MM.1S (cell line): ENCODE measurements at regions not wholly inside any gene's neighbourhood (a gene's known extent, or its start where the extent isn't known, plus 50 kb on each side); places are given as distances from the start of the nearest gene placed in this dataset.

Experiments
- DNase-seq: peaks from one replicate; pipeline ENCODE4 v3.0.0-alpha.2; 2015
- H2AFZ ChIP-seq: fragments of 300-600 bp; sonication (generic); 2 replicates; pipeline ENCODE4 v1.6.0; 2016; ENCODE audit warnings: antibody characterized with exemption, low read length
- H3F3A ChIP-seq: fragments of 300-600 bp; sonication (generic); 2 replicates; pipeline ENCODE4 v1.6.1; 2016; ENCODE audit warnings: mild to moderate bottlenecking, antibody characterized with exemption, low read length, moderate library complexity, mixed read lengths; ENCODE audit not compliant: insufficient read depth
- H3K27ac ChIP-seq: fragments of 300-600 bp; sonication (generic); 2 replicates; pipeline ENCODE4 v1.5.1; 2016; ENCODE audit warnings: mild to moderate bottlenecking, low read length
- H3K27me3 ChIP-seq: fragments of 300-600 bp; sonication (generic); replicated peaks from 2 replicates; pipeline ENCODE4 v1.6.0; 2016; ENCODE audit warnings: low read length; ENCODE audit not compliant: insufficient read depth
- H3K36me3 ChIP-seq: fragments of 300-600 bp; sonication (generic); replicated peaks from 2 replicates; pipeline ENCODE4 v1.6.1; 2016; ENCODE audit warnings: mild to moderate bottlenecking, low read length, mixed read lengths; ENCODE audit not compliant: insufficient read depth
- H3K4me1 ChIP-seq: fragments of 300-600 bp; sonication (generic); 2 replicates; pipeline ENCODE4 v1.6.1; 2016; ENCODE audit warnings: low read length, mixed read lengths
- H3K4me2 ChIP-seq: fragments of 300-600 bp; sonication (generic); 2 replicates; pipeline ENCODE4 v1.6.0; 2016; ENCODE audit warnings: low read depth, low read length
- H3K4me3 ChIP-seq: fragments of 300-600 bp; sonication (generic); 2 replicates; pipeline ENCODE4 v1.5.1; 2016; ENCODE audit warnings: low read length, mixed read lengths
- H3K79me2 ChIP-seq: fragments of 300-600 bp; sonication (generic); 2 replicates; pipeline ENCODE4 v1.6.1; 2016; ENCODE audit warnings: mixed run types, low read length, mixed read lengths
- H3K9ac ChIP-seq: fragments of 300-600 bp; sonication (generic); 2 replicates; pipeline ENCODE4 v1.6.1; 2016; ENCODE audit warnings: low read length, mixed read lengths
- H3K9me2 ChIP-seq: fragments of 300-600 bp; sonication (generic); replicated peaks from 2 replicates; pipeline ENCODE4 v1.6.1; 2016; ENCODE audit warnings: mild to moderate bottlenecking, low read length, mixed read lengths; ENCODE audit not compliant: insufficient read depth
- H3K9me3 ChIP-seq: fragments of 300-600 bp; sonication (generic); replicated peaks from 2 replicates; pipeline ENCODE4 v1.6.1; 2016; ENCODE audit warnings: mild to moderate bottlenecking, low read length, mixed read lengths; ENCODE audit not compliant: insufficient read depth
- H4K20me1 ChIP-seq: fragments of 300-600 bp; sonication (generic); 2 replicates; pipeline ENCODE4 v1.6.1; 2016; ENCODE audit warnings: mild to moderate bottlenecking, low read length, moderate library complexity, mixed read lengths; ENCODE audit not compliant: insufficient read depth
- EZH2 ChIP-seq: fragments of 300-600 bp; sonication (generic); optimal IDR thresholded peaks from 2 replicates; pipeline ENCODE3; 2017; ENCODE audit warnings: low read depth, mild to moderate bottlenecking, antibody characterized with exemption, low read length, mixed read lengths
- EZH2phosphoT487 ChIP-seq: fragments of 300-600 bp; sonication (generic); IDR thresholded peaks from 2 replicates; pipeline ENCODE4 v1.6.1; 2018; ENCODE audit warnings: antibody characterized with exemption, low read length
- TF ChIP-seq, protein P1 (sequence below): fragments of 300-600 bp; sonication (generic); IDR thresholded peaks from 2 replicates; pipeline ENCODE4 v1.5.1; 2016; ENCODE audit warnings: antibody characterized with exemption, low read length, mixed read lengths

DNA sequence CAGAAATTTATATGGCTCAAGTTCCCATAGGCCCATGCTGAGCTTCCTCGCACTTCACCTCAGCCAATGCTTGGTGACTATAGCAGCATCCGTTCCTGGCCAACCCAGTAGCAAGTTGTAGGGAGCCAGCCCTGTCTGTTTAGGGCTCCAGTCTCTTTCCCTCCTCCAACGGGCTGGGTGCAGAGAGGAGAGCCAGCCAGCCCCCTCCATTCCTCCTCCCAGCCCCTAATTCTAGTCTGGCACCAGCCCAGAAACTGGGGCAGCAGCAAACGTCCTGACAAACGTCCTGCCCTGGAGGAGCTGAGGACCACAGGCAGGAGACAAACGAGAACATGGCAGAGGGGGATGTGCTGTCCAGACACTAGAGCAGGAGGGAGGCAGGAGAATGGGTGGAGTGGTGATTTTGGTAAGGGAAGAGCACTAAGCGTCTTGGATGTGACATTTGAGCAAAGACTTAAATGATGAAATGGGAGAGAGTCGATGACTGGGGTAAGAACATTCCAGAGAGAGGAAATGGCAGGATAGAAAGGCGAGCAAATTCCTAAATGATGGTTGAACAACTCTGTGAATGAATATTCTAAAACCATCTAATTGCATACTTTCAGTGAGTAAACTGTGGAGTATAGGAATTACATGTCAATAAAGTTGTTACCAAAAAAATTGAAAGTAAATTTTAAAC is 222.5 kb upstream of the DAPK1 start:
- no peak overlapping the region for H3K27ac ChIP-seq
- no peaks in the 10 kb centered on the region for H3F3A ChIP-seq
- no peak overlapping the region for H3K9ac ChIP-seq
- H2AFZ ChIP-seq: no peak overlapping the region
- no peak for DNase-seq
- TF ChIP-seq EZH2phosphoT487 (no peak), EZH2 (no peak)
- TF ChIP-seq, protein P1, sequence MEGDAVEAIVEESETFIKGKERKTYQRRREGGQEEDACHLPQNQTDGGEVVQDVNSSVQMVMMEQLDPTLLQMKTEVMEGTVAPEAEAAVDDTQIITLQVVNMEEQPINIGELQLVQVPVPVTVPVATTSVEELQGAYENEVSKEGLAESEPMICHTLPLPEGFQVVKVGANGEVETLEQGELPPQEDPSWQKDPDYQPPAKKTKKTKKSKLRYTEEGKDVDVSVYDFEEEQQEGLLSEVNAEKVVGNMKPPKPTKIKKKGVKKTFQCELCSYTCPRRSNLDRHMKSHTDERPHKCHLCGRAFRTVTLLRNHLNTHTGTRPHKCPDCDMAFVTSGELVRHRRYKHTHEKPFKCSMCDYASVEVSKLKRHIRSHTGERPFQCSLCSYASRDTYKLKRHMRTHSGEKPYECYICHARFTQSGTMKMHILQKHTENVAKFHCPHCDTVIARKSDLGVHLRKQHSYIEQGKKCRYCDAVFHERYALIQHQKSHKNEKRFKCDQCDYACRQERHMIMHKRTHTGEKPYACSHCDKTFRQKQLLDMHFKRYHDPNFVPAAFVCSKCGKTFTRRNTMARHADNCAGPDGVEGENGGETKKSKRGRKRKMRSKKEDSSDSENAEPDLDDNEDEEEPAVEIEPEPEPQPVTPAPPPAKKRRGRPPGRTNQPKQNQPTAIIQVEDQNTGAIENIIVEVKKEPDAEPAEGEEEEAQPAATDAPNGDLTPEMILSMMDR: no peak
- no peaks in the 10 kb centered on the region; the same call in 1 of the 2 replicates for H3K9me2 ChIP-seq
- H3K4me3 ChIP-seq: no peak overlapping the region
- H3K4me2 ChIP-seq: no peak overlapping the region
- no peaks in the 10 kb centered on the region for H3K27me3 ChIP-seq
- H3K4me1 ChIP-seq: peaks cover 17% of the 10 kb centered on the region; the same call in 1 of the 2 replicates
- no peaks in the 10 kb centered on the region for H4K20me1 ChIP-seq
- H3K9me3 ChIP-seq: no peaks in the 10 kb centered on the region
- no peaks in the 10 kb centered on the region for H3K79me2 ChIP-seq
- no peaks in the 10 kb centered on the region for H3K36me3 ChIP-seq

DNA sequence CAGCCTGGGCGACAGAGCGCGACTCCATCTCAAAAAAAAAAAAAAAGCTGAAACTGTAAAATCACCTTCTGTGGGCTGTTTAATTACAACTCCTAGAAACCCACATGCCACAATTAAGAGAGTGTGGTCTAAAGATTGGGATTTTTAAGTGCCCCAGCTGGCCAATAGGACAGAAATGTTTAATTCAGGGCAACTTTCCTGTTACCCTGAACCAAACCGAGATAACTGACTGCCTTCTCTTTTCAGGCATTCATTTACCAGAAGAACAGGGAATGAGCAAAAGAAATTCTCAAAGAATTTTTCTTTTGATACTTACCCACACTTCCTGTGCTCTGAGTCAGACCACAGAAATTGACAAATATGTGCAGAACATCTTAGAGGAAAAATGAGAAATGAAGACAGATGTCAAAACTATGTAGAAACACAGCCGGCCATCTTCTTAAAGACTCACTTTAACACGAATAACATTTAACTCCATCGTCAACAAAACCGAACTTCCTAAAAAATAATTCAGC is 221.3 kb upstream of the DAPK1 start:
- no peak for DNase-seq
- no peak overlapping the region for H3K9ac ChIP-seq
- no peaks in the 10 kb centered on the region for H3K36me3 ChIP-seq
- peak overlapping the region; percentile 34; the same call in 1 of the 2 replicates for H3K27ac ChIP-seq
- H2AFZ ChIP-seq: no peak overlapping the region
- H3K9me3 ChIP-seq: no peaks in the 10 kb centered on the region
- no peaks in the 10 kb centered on the region for H4K20me1 ChIP-seq
- H3F3A ChIP-seq: no peaks in the 10 kb centered on the region
- no peaks in the 10 kb centered on the region; the same call in 1 of the 2 replicates for H3K9me2 ChIP-seq
- no peaks in the 10 kb centered on the region for H3K79me2 ChIP-seq
- H3K27me3 ChIP-seq: no peaks in the 10 kb centered on the region
- no peak for TF ChIP-seq EZH2
- no peak overlapping the region for H3K4me3 ChIP-seq
- no peak overlapping the region for H3K4me2 ChIP-seq
- H3K4me1 ChIP-seq: peaks cover 12% of the 10 kb centered on the region; the same call in 1 of the 2 replicates

DNA sequence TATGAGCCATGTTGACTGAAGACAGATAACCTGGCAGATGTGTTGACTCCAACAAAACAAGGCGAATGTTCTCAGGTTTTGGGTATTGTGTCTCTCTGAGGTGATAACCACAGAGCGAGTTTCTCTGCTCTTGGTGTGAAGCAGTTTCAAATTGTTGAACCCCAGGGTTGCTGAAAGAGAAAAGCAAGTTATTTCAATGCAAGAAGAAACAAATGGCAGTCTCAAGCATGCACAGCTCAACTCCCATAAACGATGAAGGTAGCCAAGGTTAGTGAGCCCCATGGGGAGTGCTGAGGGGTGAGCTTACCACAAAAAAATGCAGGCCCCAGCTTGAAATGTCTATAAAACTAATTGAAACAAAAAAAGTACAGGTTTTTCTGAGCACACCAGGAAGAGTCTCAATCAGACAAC is 220.8 kb upstream of the DAPK1 start:
- DNase-seq: peak; percentile 51
- H3K36me3 ChIP-seq: no peaks in the 10 kb centered on the region
- TF ChIP-seq EZH2: no peak
- TF ChIP-seq, protein P1: no peak
- TF ChIP-seq EZH2phosphoT487: no peak
- H3K4me1 ChIP-seq: 0 out of 2 replicates have a peak, but pooled peaks cover 7% of the 10 kb centered on the region
- no peak overlapping the region for H3K4me2 ChIP-seq
- H3K27me3 ChIP-seq: no peaks in the 10 kb centered on the region
- no peaks in the 10 kb centered on the region for H3F3A ChIP-seq
- H3K79me2 ChIP-seq: no peaks in the 10 kb centered on the region
- no peaks in the 10 kb centered on the region for H4K20me1 ChIP-seq
- no peaks in the 10 kb centered on the region for H3K9me3 ChIP-seq
- H2AFZ ChIP-seq: no peak overlapping the region
- peak overlapping the region; percentile 34; the same call in 1 of the 2 replicates for H3K27ac ChIP-seq
- no peak overlapping the region for H3K4me3 ChIP-seq
- H3K9me2 ChIP-seq: no peaks in the 10 kb centered on the region; the same call in 1 of the 2 replicates
- H3K9ac ChIP-seq: no peak overlapping the region

DNA sequence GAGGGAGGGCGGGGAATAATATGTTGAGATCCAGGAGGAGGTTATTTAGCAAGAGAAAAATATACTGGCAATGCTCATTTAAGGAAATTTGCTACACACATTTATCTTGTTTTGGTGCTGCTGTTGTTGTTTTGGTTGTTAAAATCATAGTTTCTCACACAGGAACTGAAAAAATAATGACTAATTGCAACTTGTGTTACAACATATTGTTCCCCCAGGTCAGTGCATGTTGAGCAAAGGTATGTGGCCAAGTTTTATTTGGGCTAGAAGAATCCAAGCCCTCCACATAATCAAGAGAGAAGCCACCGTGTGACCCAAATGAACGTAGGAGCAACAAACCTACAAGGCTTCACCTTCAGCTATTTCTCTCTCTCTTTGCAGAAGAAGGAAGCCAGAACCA is 220.3 kb upstream of the DAPK1 start:
- H3K4me1 ChIP-seq: 0 out of 2 replicates have a peak, but pooled peaks cover 4% of the 10 kb centered on the region
- DNase-seq: no peak
- H3K79me2 ChIP-seq: no peaks in the 10 kb centered on the region
- no peaks in the 10 kb centered on the region for H3K36me3 ChIP-seq
- H4K20me1 ChIP-seq: no peaks in the 10 kb centered on the region
- H3K27me3 ChIP-seq: no peaks in the 10 kb centered on the region
- H3K27ac ChIP-seq: no peak overlapping the region
- no peak overlapping the region for H3K9ac ChIP-seq
- no peaks in the 10 kb centered on the region for H3K9me3 ChIP-seq
- H3K9me2 ChIP-seq: no peaks in the 10 kb centered on the region; the same call in 1 of the 2 replicates
- H3K4me2 ChIP-seq: no peak overlapping the region
- TF ChIP-seq EZH2phosphoT487 (no peak), EZH2 (no peak)
- TF ChIP-seq, protein P1: no peak
- H3K4me3 ChIP-seq: no peak overlapping the region
- H2AFZ ChIP-seq: no peak overlapping the region
- no peaks in the 10 kb centered on the region for H3F3A ChIP-seq
